A673 (cell line): ENCODE measurements at regions not wholly inside any gene's neighbourhood (a gene's known extent, or its start where the extent isn't known, plus 50 kb on each side); places are given as distances from the start of the nearest gene placed in this dataset.
"Not testable (repeated sequence)": the region's sequence is repeated elsewhere in the genome, so short reads cannot be mapped to it uniquely, and the experiment has no call there.

ENCODE experiments used
- BruUV-seq: library from RNA; stranded (reverse); fragments of 400-500 nt; replicated peaks from 2 replicates; lab custom pipeline; 2021; lab: Mats Ljungman, UMichigan
- CTCF ChIA-PET: fragments of 300-600 bp; sonication (Branson Sonifier 250); formaldehyde crosslinking; loops from one replicate; lab custom pipeline; 2022; ENCODE audit warnings: antibody characterized with exemption; lab: Charles Lee
- POLR2A ChIA-PET: fragments of 300-600 bp; sonication (Branson Sonifier 250); formaldehyde crosslinking; loops from one replicate; lab custom pipeline; 2022; ENCODE audit warnings: antibody characterized with exemption; ENCODE audit not compliant: low non-redundant PET; lab: Charles Lee
- DNase-seq: peaks from one replicate; pipeline ENCODE4 v3.0.0-alpha.2; 2015; ENCODE audit warnings: low spot score
- H3K27ac ChIP-seq: fragments of 200-600 bp; sonication (generic); 2 replicates; pipeline ENCODE4 v1.5.1; 2016; ENCODE audit warnings: mixed run types, low read depth, mild to moderate bottlenecking, mixed read lengths, antibody characterized with exemption, low read length; ENCODE audit not compliant: poor library complexity, severe bottlenecking
- H3K27me3 ChIP-seq: fragments of 200-600 bp; sonication (generic); replicated peaks from 2 replicates; pipeline ENCODE4 v1.6.1; 2017; ENCODE audit warnings: mixed run types, low read depth, mild to moderate bottlenecking, mixed read lengths, antibody characterized with exemption, low read length; ENCODE audit not compliant: insufficient read depth, poor library complexity
- H3K36me3 ChIP-seq: fragments of 200-600 bp; sonication (generic); 2 replicates; pipeline ENCODE4 v1.6.1; 2016; ENCODE audit warnings: mixed run types, mild to moderate bottlenecking, mixed read lengths, antibody characterized with exemption, low read length; ENCODE audit not compliant: insufficient read depth, poor library complexity, severe bottlenecking
- H3K4me1 ChIP-seq: fragments of 200-600 bp; sonication (generic); 2 replicates; pipeline ENCODE4 v1.6.1; 2017; ENCODE audit warnings: mixed run types, mild to moderate bottlenecking, mixed read lengths, antibody characterized with exemption, low read length; ENCODE audit not compliant: insufficient read depth, poor library complexity, severe bottlenecking
- H3K4me3 ChIP-seq: fragments of 200-600 bp; sonication (generic); 2 replicates; pipeline ENCODE4 v1.5.1; 2016; ENCODE audit warnings: low read depth, mixed run types, mild to moderate bottlenecking, mixed read lengths, low read length; ENCODE audit not compliant: poor library complexity, severe bottlenecking
- H3K9me3 ChIP-seq: fragments of 200-600 bp; sonication (generic); 2 replicates; pipeline ENCODE4 v1.6.1; 2016; ENCODE audit warnings: mixed run types, low read depth, mild to moderate bottlenecking, mixed read lengths, antibody characterized with exemption, low read length; ENCODE audit not compliant: poor library complexity, severe bottlenecking
- EZH2 ChIP-seq: fragments of 200-600 bp; sonication (generic); IDR thresholded peaks from 2 replicates; pipeline ENCODE4 v1.6.1; 2017; ENCODE audit warnings: borderline replicate concordance, low read depth, mild to moderate bottlenecking, mixed read lengths, antibody characterized with exemption, low read length; ENCODE audit not compliant: poor library complexity, severe bottlenecking
- intact Hi-C: fragments of 100-400 bp; cut with micrococcal nuclease; formaldehyde crosslinking; loops from one replicate; pipeline ENCODE4 v1.10.0; 2022; ENCODE audit not compliant: unreplicated experiment
- TF ChIP-seq, protein P1 (sequence below): fragments of 300-800, 200-600 bp; sonication (generic); conservative IDR thresholded peaks from 2 replicates; pipeline ENCODE4 v1.5.1; 2017; ENCODE audit warnings: low read depth, mild to moderate bottlenecking, antibody characterized with exemption, low read length, moderate library complexity, mixed read lengths

DNA sequence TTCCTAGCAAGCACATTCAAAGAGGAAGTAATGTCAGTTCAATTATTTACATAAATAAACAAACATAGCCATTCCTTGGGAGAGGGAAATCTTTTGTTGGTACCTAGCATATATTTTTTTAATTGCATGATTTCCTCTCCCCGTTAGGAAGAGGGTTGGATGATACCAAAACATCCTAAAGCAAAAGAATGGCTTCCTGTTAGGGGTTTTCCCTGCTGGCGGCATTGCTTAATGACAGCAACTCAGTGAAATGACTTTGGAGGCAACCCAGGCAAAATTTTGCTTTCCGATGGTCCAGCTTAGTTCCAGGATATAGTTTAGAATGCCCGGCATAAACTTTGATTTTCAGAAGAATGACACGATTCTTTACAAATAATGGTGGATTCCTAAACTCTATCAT is 73.2 kb downstream of the MAT2B start:
- Histone ChIP-seq H3K36me3 (no peaks in the 10 kb centered on the region), H3K4me1 (peaks cover 8% of the 10 kb centered on the region), H3K4me3 (no peak overlapping the region), H3K27me3 (no peaks in the 10 kb centered on the region), H3K27ac (no peak overlapping the region), H3K9me3 (no peaks in the 10 kb centered on the region)
- ChIA-PET POLR2A (no interaction called here), CTCF (interaction anchor here (0.6 kb wide), 1 partner anchor 74 kb away, joined by 3 read pairs; no protein-coding TSS in a partner anchor)
- intact Hi-C loops: no loop called here
- TF ChIP-seq, protein P1, sequence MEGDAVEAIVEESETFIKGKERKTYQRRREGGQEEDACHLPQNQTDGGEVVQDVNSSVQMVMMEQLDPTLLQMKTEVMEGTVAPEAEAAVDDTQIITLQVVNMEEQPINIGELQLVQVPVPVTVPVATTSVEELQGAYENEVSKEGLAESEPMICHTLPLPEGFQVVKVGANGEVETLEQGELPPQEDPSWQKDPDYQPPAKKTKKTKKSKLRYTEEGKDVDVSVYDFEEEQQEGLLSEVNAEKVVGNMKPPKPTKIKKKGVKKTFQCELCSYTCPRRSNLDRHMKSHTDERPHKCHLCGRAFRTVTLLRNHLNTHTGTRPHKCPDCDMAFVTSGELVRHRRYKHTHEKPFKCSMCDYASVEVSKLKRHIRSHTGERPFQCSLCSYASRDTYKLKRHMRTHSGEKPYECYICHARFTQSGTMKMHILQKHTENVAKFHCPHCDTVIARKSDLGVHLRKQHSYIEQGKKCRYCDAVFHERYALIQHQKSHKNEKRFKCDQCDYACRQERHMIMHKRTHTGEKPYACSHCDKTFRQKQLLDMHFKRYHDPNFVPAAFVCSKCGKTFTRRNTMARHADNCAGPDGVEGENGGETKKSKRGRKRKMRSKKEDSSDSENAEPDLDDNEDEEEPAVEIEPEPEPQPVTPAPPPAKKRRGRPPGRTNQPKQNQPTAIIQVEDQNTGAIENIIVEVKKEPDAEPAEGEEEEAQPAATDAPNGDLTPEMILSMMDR: no peak
- no peak for TF ChIP-seq EZH2
- no TSS peak for BruUV-seq
- no peak for DNase-seq

DNA sequence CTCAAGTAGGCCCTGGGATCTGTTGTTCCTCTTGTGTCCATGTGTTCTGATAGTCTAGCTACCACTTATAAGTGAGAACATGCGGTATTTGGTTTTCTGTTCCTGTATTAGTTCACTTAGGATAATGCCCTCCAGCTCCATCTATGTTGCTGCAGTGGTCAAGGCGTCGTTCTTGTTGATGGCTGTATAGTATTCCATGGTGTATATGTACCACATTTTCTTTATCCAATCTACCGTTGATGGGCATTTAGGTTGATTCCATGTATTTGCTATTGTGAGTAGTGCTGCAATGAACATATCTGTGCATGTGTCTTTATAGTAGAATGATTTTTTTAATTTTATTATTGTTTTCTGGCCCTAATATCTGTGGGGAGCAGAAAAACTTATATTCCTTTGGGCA is 74.3 kb downstream of the MAT2B start:
- intact Hi-C loops: no loop called here
- TF ChIP-seq EZH2: no peak
- TF ChIP-seq, protein P1: no peak
- no peak overlapping the region for H3K4me3 ChIP-seq
- ChIA-PET CTCF (no interaction called here), POLR2A (interaction anchor here (0.7 kb wide), 1 partner anchor 1843 kb away, joined by 3 read pairs; no protein-coding TSS in a partner anchor)
- H3K27me3 ChIP-seq: peaks cover 2% of the 10 kb centered on the region
- no peaks in the 10 kb centered on the region for H3K9me3 ChIP-seq
- BruUV-seq: no TSS peak
- no peaks in the 10 kb centered on the region for H3K36me3 ChIP-seq
- DNase-seq: no peak
- H3K4me1 ChIP-seq: peaks cover 6% of the 10 kb centered on the region
- no peak overlapping the region for H3K27ac ChIP-seq

- ChIA-PET POLR2A (no interaction called here), CTCF (no interaction called here)
- H3K9me3 ChIP-seq: no peaks in the 10 kb centered on the region
- no peaks in the 10 kb centered on the region for H3K36me3 ChIP-seq
- DNase-seq: no peak
- no peaks in the 10 kb centered on the region for H3K4me1 ChIP-seq
- BruUV-seq: no TSS peak
- intact Hi-C loops: no loop called here
- H3K27ac ChIP-seq: no peak overlapping the region
- H3K27me3 ChIP-seq: peaks cover 3% of the 10 kb centered on the region
- H3K4me3 ChIP-seq: no peak overlapping the region
- no peak for TF ChIP-seq EZH2
- TF ChIP-seq, protein P1: no peak
Observed at GRCh38 chr5:163580516-163580915, 75.1 kb downstream of the MAT2B start.

DNA sequence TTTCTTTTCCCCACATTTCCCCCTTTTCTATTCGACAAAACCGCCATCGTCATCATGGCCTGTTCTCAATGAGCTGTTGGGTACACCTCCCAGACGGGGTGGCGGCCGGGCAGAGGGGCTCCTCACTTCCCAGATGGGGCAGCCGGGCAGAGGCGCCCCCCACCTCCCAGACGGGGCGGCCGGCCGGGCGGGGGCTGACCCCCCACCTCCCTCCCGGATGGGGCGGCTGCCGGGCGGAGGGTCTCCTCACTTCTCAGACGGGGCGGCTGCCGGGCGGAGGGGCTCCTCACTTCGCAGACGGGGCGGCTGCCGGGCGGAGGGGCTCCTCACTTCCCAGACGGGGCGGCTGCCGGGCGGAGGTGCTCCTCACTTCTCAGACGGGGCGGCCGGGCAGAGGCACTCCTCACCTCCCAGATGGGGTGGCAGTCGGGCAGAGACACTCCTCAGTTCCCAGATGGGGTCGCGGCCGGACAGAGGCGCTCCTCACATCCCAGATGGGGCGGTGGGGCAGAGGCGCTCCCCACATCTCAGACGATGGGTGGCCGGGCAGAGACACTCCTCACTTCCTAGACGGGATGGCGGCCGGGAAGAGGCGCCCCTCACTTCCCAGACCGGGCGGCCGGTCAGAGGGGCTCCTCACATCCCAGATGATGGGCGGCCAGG is 78.2 kb downstream of the MAT2B start:
- CTCF ChIA-PET, POLR2A ChIA-PET, BruUV-seq: not testable (repeated sequence)

More for the DNA sequence above, 78.2 kb downstream of the MAT2B start:
- H3K4me1 ChIP-seq, H3K36me3 ChIP-seq, H3K9me3 ChIP-seq, H3K4me3 ChIP-seq, H3K27ac ChIP-seq, DNase-seq, intact Hi-C loops: not testable (repeated sequence)
- H3K27me3 ChIP-seq: peaks cover 26% of the 10 kb centered on the region
